Urinary bladder (tissue), 3 donors: ENCODE measurements at regions not wholly inside any gene's neighbourhood (a gene's known extent, or its start where the extent isn't known, plus 50 kb on each side); places are given as distances from the start of the nearest gene placed in this dataset.

ENCODE experiments used
- DNase-seq: peaks from one replicate; pipeline ENCODE4 v3.0.0-alpha.2; 2015; ENCODE audit errors: extremely low spot score
- H3K27ac ChIP-seq: one replicate; pipeline ENCODE4 v1.5.1; 2013; ENCODE audit warnings: low read depth, mild to moderate bottlenecking, moderate library complexity
- H3K36me3 ChIP-seq: one replicate; pipeline ENCODE4 v1.6.1; 2013; ENCODE audit warnings: mild to moderate bottlenecking, moderate library complexity; ENCODE audit not compliant: insufficient read depth
- H3K4me1 ChIP-seq: one replicate; pipeline ENCODE4 v1.6.1; 2013; ENCODE audit warnings: mild to moderate bottlenecking, moderate library complexity; ENCODE audit not compliant: insufficient read depth
- H3K4me3 ChIP-seq: one replicate; pipeline ENCODE4 v1.5.1; 2013; ENCODE audit warnings: low read depth, low read length
- WGBS: extraction: QIAGEN DNeasy Blood & Tissue Kit; methylation state at CpG from one replicate; pipeline ENCODE4 v1.1.7; 2013; 5-methylcytosine and 5-hydroxymethylcytosine counted together
- donor health status: healthy with polysubstance abuse.
- donor health status: healthy.

- H3K27ac ChIP-seq = no peak overlapping the region
- H3K4me3 ChIP-seq = no peak overlapping the region
- H3K4me1 ChIP-seq = no peaks in the 10 kb centered on the region
- H3K36me3 ChIP-seq = no peaks in the 10 kb centered on the region
- DNase-seq = no peak
- WGBS = 71% methylated on average over 3 of the region's 3 CpGs
Measured at GRCh38 chr13:106401081-106401480, 134.4 kb downstream of the EFNB2 start.

GRCh38 chr13:106400289-106400688 is 135.2 kb downstream of the EFNB2 start:
- H3K4me3 ChIP-seq = no peak overlapping the region
- DNase-seq = no peak
- WGBS = 66% methylated on average over 1 of the region's 1 CpG

GRCh38 chr13:106398289-106398688 is 137.2 kb downstream of the EFNB2 start:
- Histone ChIP-seq H3K36me3 (no peaks in the 10 kb centered on the region), H3K27ac (no peak overlapping the region), H3K4me1 (no peaks in the 10 kb centered on the region), H3K4me3 (no peak overlapping the region)
- 90% methylated on average over 1 of the region's 1 CpG for WGBS
- DNase-seq = no peak

More at GRCh38 chr13:106400289-106400688, 135.2 kb downstream of the EFNB2 start:
- H3K4me1 ChIP-seq = no peaks in the 10 kb centered on the region
- no peak overlapping the region for H3K27ac ChIP-seq
- no peaks in the 10 kb centered on the region for H3K36me3 ChIP-seq

GRCh38 chr13:106393776-106394175 is 141.7 kb downstream of the EFNB2 start:
- DNase-seq = no peak
- WGBS = 62% methylated on average over 4 of the region's 4 CpGs

GRCh38 chr13:106391681-106392080 is 143.8 kb downstream of the EFNB2 start:
- 94% methylated on average over 6 of the region's 6 CpGs for WGBS
- DNase-seq = no peak

More at GRCh38 chr13:106393776-106394175, 141.7 kb downstream of the EFNB2 start:
- H3K4me1 ChIP-seq = no peaks in the 10 kb centered on the region
- no peak overlapping the region for H3K27ac ChIP-seq
- H3K4me3 ChIP-seq = no peak overlapping the region
- no peaks in the 10 kb centered on the region for H3K36me3 ChIP-seq

GRCh38 chr13:106391271-106391670 is 144.2 kb downstream of the EFNB2 start:
- 88% methylated on average over 5 of the region's 5 CpGs for WGBS
- DNase-seq = no peak
- H3K4me3 ChIP-seq = no peak overlapping the region
- no peaks in the 10 kb centered on the region for H3K36me3 ChIP-seq
- no peak overlapping the region for H3K27ac ChIP-seq
- H3K4me1 ChIP-seq = no peaks in the 10 kb centered on the region

More at GRCh38 chr13:106391681-106392080, 143.8 kb downstream of the EFNB2 start:
- Histone ChIP-seq H3K36me3 (no peaks in the 10 kb centered on the region), H3K27ac (no peak overlapping the region), H3K4me1 (no peaks in the 10 kb centered on the region), H3K4me3 (no peak overlapping the region)

GRCh38 chr13:106390367-106390766 is 145.1 kb downstream of the EFNB2 start:
- WGBS = 53% methylated on average over 1 of the region's 1 CpG
- Histone ChIP-seq H3K4me1 (no peaks in the 10 kb centered on the region), H3K36me3 (no peaks in the 10 kb centered on the region), H3K4me3 (no peak overlapping the region), H3K27ac (no peak overlapping the region)
- no peak for DNase-seq

GRCh38 chr13:106385654-106386053 is 149.8 kb downstream of the EFNB2 start:
- H3K27ac ChIP-seq = no peak overlapping the region
- WGBS = 79% methylated on average over 6 of the region's 6 CpGs
- no peaks in the 10 kb centered on the region for H3K36me3 ChIP-seq
- no peak for DNase-seq
- H3K4me1 ChIP-seq = no peaks in the 10 kb centered on the region
- no peak overlapping the region for H3K4me3 ChIP-seq

GRCh38 chr13:106384516-106384915 is 150.9 kb downstream of the EFNB2 start:
- no peak overlapping the region for H3K27ac ChIP-seq
- 96% methylated on average over 4 of the region's 4 CpGs for WGBS
- H3K36me3 ChIP-seq = no peaks in the 10 kb centered on the region
- DNase-seq = no peak
- H3K4me1 ChIP-seq = no peaks in the 10 kb centered on the region
- no peak overlapping the region for H3K4me3 ChIP-seq

- DNase-seq = no peak
- WGBS = 95% methylated on average over 1 of the region's 1 CpG
- no peak overlapping the region for H3K27ac ChIP-seq
Measured at GRCh38 chr13:106383791-106384190, 151.7 kb downstream of the EFNB2 start.

GRCh38 chr13:106382534-106382933 is 152.9 kb downstream of the EFNB2 start:
- Histone ChIP-seq H3K36me3 (no peaks in the 10 kb centered on the region), H3K27ac (no peak overlapping the region), H3K4me1 (no peaks in the 10 kb centered on the region), H3K4me3 (no peak overlapping the region)
- DNase-seq = no peak
- WGBS = 89% methylated on average over 5 of the region's 5 CpGs

More at GRCh38 chr13:106383791-106384190, 151.7 kb downstream of the EFNB2 start:
- Histone ChIP-seq H3K4me3 (no peak overlapping the region), H3K4me1 (no peaks in the 10 kb centered on the region), H3K36me3 (no peaks in the 10 kb centered on the region)

GRCh38 chr13:106381091-106381490 is 154.4 kb downstream of the EFNB2 start:
- H3K4me3 ChIP-seq = no peak overlapping the region

GRCh38 chr13:106377931-106378662 is 157.4 kb downstream of the EFNB2 start:
- WGBS = 92% methylated on average over 7 of the region's 7 CpGs
- Histone ChIP-seq H3K27ac (no peak overlapping the region), H3K36me3 (no peaks in the 10 kb centered on the region), H3K4me1 (no peaks in the 10 kb centered on the region), H3K4me3 (no peak overlapping the region)
- no peak for DNase-seq

More at GRCh38 chr13:106381091-106381490, 154.4 kb downstream of the EFNB2 start:
- no peak for DNase-seq
- WGBS = 45% methylated on average over 4 of the region's 4 CpGs
- H3K27ac ChIP-seq = no peak overlapping the region
- no peaks in the 10 kb centered on the region for H3K4me1 ChIP-seq
- no peaks in the 10 kb centered on the region for H3K36me3 ChIP-seq

GRCh38 chr13:106377341-106377740 is 158.1 kb downstream of the EFNB2 start:
- Histone ChIP-seq H3K4me1 (no peaks in the 10 kb centered on the region), H3K4me3 (no peak overlapping the region), H3K36me3 (no peaks in the 10 kb centered on the region), H3K27ac (no peak overlapping the region)
- DNase-seq = no peak
- 92% methylated on average over 7 of the region's 7 CpGs for WGBS
